SK-N-SH (cell line): ENCODE measurements at regions not wholly inside any gene's neighbourhood (a gene's known extent, or its start where the extent isn't known, plus 50 kb on each side); places are given as distances from the start of the nearest gene placed in this dataset.

Experiments
- CTCF ChIA-PET: fragments of 300-600, 350-600 bp; formaldehyde crosslinking; extraction: SDS; loops from one replicate; lab custom pipeline; 2021; lab: Yijun Ruan, JAX
- POLR2A ChIA-PET: fragments of 350-600 bp; sonication (Branson Sonifier 250); formaldehyde crosslinking; extraction: SDS; loops from one replicate; lab custom pipeline; 2020; ENCODE audit warnings: antibody characterized with exemption, inconsistent platforms; lab: Yijun Ruan, JAX
- DNase-seq: peaks from one replicate; pipeline ENCODE4 v3.0.0; 2012
- H2AFZ ChIP-seq: fragments of 200-600 bp; sonication (generic); 2 replicates; pipeline ENCODE4 v1.8.1; 2016; ENCODE audit warnings: antibody characterized with exemption, mild to moderate bottlenecking, low read depth
- H3F3A ChIP-seq: fragments of 200-600 bp; sonication (generic); replicated peaks from 2 replicates; pipeline ENCODE3; 2016; ENCODE audit warnings: antibody characterized with exemption, mild to moderate bottlenecking; ENCODE audit not compliant: insufficient read depth
- H3K27ac ChIP-seq, 2 experiments: fragments of 200-500 bp in 1 of 2; fragments of 200-600 bp in 1 of 2; sonication (Bioruptor generic) in 1 of 2; sonication (generic), shearing (Covaris generic) in 1 of 2; 2 replicates each; pipeline versions ENCODE4 v1.5.1 to v1.6.1; 2014 to 2016; ENCODE audit warnings: low read depth in 2 of 2, inconsistent platforms in 1 of 2, low read length in 1 of 2, mild to moderate bottlenecking in 1 of 2, mixed read lengths in 1 of 2
- H3K27me3 ChIP-seq: fragments of 200-600 bp; sonication (generic), shearing (Covaris generic); 2 replicates; pipeline ENCODE4 v1.6.1; 2016; ENCODE audit warnings: mixed run types; ENCODE audit not compliant: insufficient read depth
- H3K36me3 ChIP-seq, 2 experiments: fragments of 200-500 bp in 1 of 2; fragments of 200-600 bp in 1 of 2; sonication (Bioruptor generic) in 1 of 2; sonication (generic) in 1 of 2; replicated peaks in 1 of 2; 2 replicates each; pipeline versions ENCODE3 to v1.5.1; 2014 to 2016; ENCODE audit warnings: low read length in 1 of 2, mild to moderate bottlenecking in 1 of 2; ENCODE audit not compliant: insufficient read depth in 2 of 2, control insufficient read depth in 1 of 2
- H3K4me1 ChIP-seq, 2 experiments: fragments of 200-500 bp in 1 of 2; fragments of 200-600 bp in 1 of 2; sonication (Bioruptor generic) in 1 of 2; sonication (generic), shearing (Covaris generic) in 1 of 2; 2 replicates each; pipeline versions ENCODE4 v1.5.1 to v1.6.1; 2014 to 2016; ENCODE audit warnings: low read depth in 1 of 2, low read length in 1 of 2, mixed run types in 1 of 2; ENCODE audit not compliant: insufficient read depth in 2 of 2, control insufficient read depth in 1 of 2
- H3K4me2 ChIP-seq: fragments of 200-600 bp; sonication (generic), shearing (Covaris generic); 2 replicates; pipeline ENCODE4 v1.6.1; 2017; ENCODE audit warnings: mixed run types
- H3K4me3 ChIP-seq, 2 experiments: fragments of 200-500 bp in 1 of 2; fragments of 200-600 bp in 1 of 2; sonication (Bioruptor generic) in 1 of 2; sonication (generic), shearing (Covaris generic) in 1 of 2; 2 replicates each; pipeline versions ENCODE4 v1.5.1 to v1.8.1; 2014 to 2016; ENCODE audit warnings: low read depth in 2 of 2, inconsistent platforms in 1 of 2, low read length in 1 of 2, mild to moderate bottlenecking in 1 of 2, mixed read lengths in 1 of 2, moderate library complexity in 1 of 2
- H3K79me2 ChIP-seq: fragments of 200-600 bp; sonication (generic); 2 replicates; pipeline ENCODE4 v1.8.1; 2017; ENCODE audit warnings: mild to moderate bottlenecking; ENCODE audit not compliant: insufficient read depth
- H3K9ac ChIP-seq: fragments of 200-600 bp; sonication (generic); 2 replicates; pipeline ENCODE4 v1.6.1; 2017; ENCODE audit warnings: mixed run types
- H3K9me2 ChIP-seq: fragments of 200-600 bp; sonication (generic); 2 replicates; pipeline ENCODE4 v1.6.1; 2017; ENCODE audit warnings: mixed run types
- H3K9me3 ChIP-seq: fragments of 200-600 bp; sonication (generic); 2 replicates; pipeline ENCODE4 v1.6.1; 2017; ENCODE audit warnings: mixed run types, mild to moderate bottlenecking, moderate library complexity
- H4K20me1 ChIP-seq: fragments of 200-600 bp; sonication (generic); 2 replicates; pipeline ENCODE4 v1.6.1; 2017; ENCODE audit warnings: mild to moderate bottlenecking, mixed run types; ENCODE audit not compliant: insufficient read depth
- EZH2phosphoT487 ChIP-seq: fragments of 200-600 bp; sonication (generic); IDR thresholded peaks from 2 replicates; pipeline ENCODE4 v1.6.1; 2017; ENCODE audit warnings: low read depth, mixed run types, mild to moderate bottlenecking, antibody characterized with exemption, moderate library complexity, borderline replicate concordance
- FOSL2 ChIP-seq: IDR thresholded peaks from 2 replicates; pipeline ENCODE4 v1.4.0; 2012; ENCODE audit warnings: low read depth, mild to moderate bottlenecking, moderate library complexity, borderline replicate concordance
- FOXJ3 ChIP-seq: sonication (generic); formaldehyde crosslinking; IDR thresholded peaks from 2 replicates; pipeline ENCODE4 v1.5.1; 2020; ENCODE audit warnings: mild to moderate bottlenecking, missing genetic modification reagents
- JUND ChIP-seq: IDR thresholded peaks from 2 replicates; pipeline ENCODE4 v1.4.0; 2012
- MEF2A ChIP-seq: IDR thresholded peaks from 2 replicates; pipeline ENCODE4 v1.4.0; 2012; ENCODE audit warnings: low read depth, borderline replicate concordance
- NRF1 ChIP-seq: IDR thresholded peaks from 2 replicates; pipeline ENCODE4 v1.6.1; 2012; ENCODE audit warnings: low read depth, mild to moderate bottlenecking, low read length
- POLR2AphosphoS5 ChIP-seq: IDR thresholded peaks from 2 replicates; pipeline ENCODE4 v1.6.1; 2012; ENCODE audit warnings: low read depth, low read length
- RAD21 ChIP-seq: IDR thresholded peaks from 2 replicates; pipeline ENCODE4 v1.6.1; 2012; ENCODE audit warnings: mild to moderate bottlenecking, low read length
- RCOR1 ChIP-seq: fragments of 150-350 bp; IDR thresholded peaks from 2 replicates; pipeline ENCODE4 v1.6.1; 2017; ENCODE audit warnings: antibody characterized with exemption, low read length
- SIN3A ChIP-seq: IDR thresholded peaks from 2 replicates; pipeline ENCODE4 v1.6.1; 2012; ENCODE audit warnings: low read depth, mild to moderate bottlenecking, low read length, moderate library complexity, borderline replicate concordance
- SMC3 ChIP-seq: IDR thresholded peaks from 2 replicates; pipeline ENCODE4 v1.6.1; 2012; ENCODE audit warnings: low read depth, low read length, improper control_type of control experiment
- TCF12 ChIP-seq: IDR thresholded peaks from 2 replicates; pipeline ENCODE4 v1.4.0; 2012
- TEAD4 ChIP-seq: IDR thresholded peaks from 2 replicates; pipeline ENCODE4 v1.4.0; 2012; ENCODE audit warnings: mild to moderate bottlenecking, borderline replicate concordance; ENCODE audit not compliant: insufficient read depth
- YY1 ChIP-seq: IDR thresholded peaks from 2 replicates; pipeline ENCODE4 v1.4.0; 2012; ENCODE audit warnings: low read depth, mild to moderate bottlenecking
- WGBS: methylation state at CpG from one replicate; pipeline ENCODE4 v1.1.6; 2017; ENCODE audit warnings: low lambda C conversion rate; 5-methylcytosine and 5-hydroxymethylcytosine counted together
- TF ChIP-seq, protein P1 (sequence below): fragments of 200-600 bp; sonication (generic); IDR thresholded peaks from 2 replicates; pipeline ENCODE4 v1.6.1; 2017; ENCODE audit warnings: antibody characterized with exemption, mild to moderate bottlenecking, moderate library complexity
- TF ChIP-seq, protein P2 (sequence below): IDR thresholded peaks from 2 replicates; pipeline ENCODE4 v1.4.0; 2012; ENCODE audit warnings: low read depth, borderline replicate concordance
- TF ChIP-seq, protein P3 (sequence below): IDR thresholded peaks from 2 replicates; pipeline ENCODE4 v1.4.0; 2012; ENCODE audit warnings: low read depth, borderline replicate concordance

DNA sequence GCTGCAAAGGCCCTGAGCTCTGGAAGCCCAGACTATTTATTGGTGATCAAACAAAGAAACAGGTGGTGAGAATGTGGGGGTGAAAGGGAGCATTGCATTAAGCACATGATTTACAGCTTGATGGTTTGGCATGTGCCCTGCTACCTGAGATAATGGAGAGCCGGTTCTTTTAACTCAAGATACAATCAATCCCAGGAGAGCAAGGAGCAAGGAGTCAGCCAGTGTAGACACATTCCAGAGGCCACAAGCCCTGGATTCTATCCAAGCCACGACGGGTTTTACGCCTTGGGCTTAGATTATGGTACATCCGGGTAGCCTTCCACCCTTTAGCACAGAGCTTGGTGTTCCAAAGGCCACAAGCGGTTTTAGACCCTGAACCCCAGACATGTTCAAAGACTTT, 292.2 kb downstream of the CYLC2 start:
- no peaks in the 10 kb centered on the region for H4K20me1 ChIP-seq
- H3K4me1 ChIP-seq: no peaks in the 10 kb centered on the region
- H3K4me2 ChIP-seq: no peak overlapping the region
- no peak overlapping the region for H3K27ac ChIP-seq
- ChIA-PET CTCF (no interaction called here), POLR2A (no interaction called here)
- H3K9me3 ChIP-seq: 0 out of 2 replicates have a peak, but pooled peaks cover 6% of the 10 kb centered on the region
- no peak overlapping the region for H3K9ac ChIP-seq
- H3K36me3 ChIP-seq: no peaks in the 10 kb centered on the region
- 13% methylated on average over 6 of the region's 6 CpGs for WGBS
- no peak overlapping the region for H3K4me3 ChIP-seq
- H2AFZ ChIP-seq: no peak overlapping the region
- H3K79me2 ChIP-seq: no peaks in the 10 kb centered on the region
- DNase-seq: no peak
- no peak for TF ChIP-seq FOXJ3 (CRISPR knock-in tag)
- TF ChIP-seq MEF2A: no peak
- no peaks in the 10 kb centered on the region for H3K27me3 ChIP-seq
- H3F3A ChIP-seq: no peaks in the 10 kb centered on the region
- no peaks in the 10 kb centered on the region for H3K9me2 ChIP-seq

DNA sequence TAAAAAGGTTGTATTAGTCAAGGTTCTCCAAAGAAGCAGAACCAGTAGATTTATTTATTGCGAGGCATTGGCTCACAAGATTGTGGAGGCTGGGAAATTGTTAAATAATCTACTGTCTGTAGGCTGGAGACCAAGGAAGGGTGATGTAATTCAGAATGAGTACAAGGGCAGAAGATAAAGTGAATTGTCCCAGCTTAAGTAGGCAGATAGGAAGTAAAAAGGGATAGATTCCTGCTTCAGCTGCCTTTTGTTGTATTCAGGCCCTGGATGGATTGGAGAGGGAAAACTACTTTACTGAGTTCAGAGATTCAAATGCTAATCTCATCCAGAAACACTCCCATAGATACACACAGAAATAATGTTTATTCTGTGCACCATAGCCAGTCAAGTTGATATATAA, 301.1 kb downstream of the CYLC2 start:
- no peaks in the 10 kb centered on the region for H3K79me2 ChIP-seq
- TF ChIP-seq SIN3A: no peak
- no peak for TF ChIP-seq JUND
- TF ChIP-seq EZH2phosphoT487: no peak
- no peak for TF ChIP-seq TCF12
- no peak for TF ChIP-seq RAD21
- no peak for TF ChIP-seq TEAD4
- TF ChIP-seq YY1: no peak
- TF ChIP-seq MEF2A: no peak
- TF ChIP-seq POLR2AphosphoS5: no peak
- TF ChIP-seq FOSL2: no peak
- TF ChIP-seq, protein P1, sequence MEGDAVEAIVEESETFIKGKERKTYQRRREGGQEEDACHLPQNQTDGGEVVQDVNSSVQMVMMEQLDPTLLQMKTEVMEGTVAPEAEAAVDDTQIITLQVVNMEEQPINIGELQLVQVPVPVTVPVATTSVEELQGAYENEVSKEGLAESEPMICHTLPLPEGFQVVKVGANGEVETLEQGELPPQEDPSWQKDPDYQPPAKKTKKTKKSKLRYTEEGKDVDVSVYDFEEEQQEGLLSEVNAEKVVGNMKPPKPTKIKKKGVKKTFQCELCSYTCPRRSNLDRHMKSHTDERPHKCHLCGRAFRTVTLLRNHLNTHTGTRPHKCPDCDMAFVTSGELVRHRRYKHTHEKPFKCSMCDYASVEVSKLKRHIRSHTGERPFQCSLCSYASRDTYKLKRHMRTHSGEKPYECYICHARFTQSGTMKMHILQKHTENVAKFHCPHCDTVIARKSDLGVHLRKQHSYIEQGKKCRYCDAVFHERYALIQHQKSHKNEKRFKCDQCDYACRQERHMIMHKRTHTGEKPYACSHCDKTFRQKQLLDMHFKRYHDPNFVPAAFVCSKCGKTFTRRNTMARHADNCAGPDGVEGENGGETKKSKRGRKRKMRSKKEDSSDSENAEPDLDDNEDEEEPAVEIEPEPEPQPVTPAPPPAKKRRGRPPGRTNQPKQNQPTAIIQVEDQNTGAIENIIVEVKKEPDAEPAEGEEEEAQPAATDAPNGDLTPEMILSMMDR: no peak
- no peak for TF ChIP-seq NRF1
- TF ChIP-seq FOXJ3 (CRISPR knock-in tag): no peak
- TF ChIP-seq, protein P2, sequence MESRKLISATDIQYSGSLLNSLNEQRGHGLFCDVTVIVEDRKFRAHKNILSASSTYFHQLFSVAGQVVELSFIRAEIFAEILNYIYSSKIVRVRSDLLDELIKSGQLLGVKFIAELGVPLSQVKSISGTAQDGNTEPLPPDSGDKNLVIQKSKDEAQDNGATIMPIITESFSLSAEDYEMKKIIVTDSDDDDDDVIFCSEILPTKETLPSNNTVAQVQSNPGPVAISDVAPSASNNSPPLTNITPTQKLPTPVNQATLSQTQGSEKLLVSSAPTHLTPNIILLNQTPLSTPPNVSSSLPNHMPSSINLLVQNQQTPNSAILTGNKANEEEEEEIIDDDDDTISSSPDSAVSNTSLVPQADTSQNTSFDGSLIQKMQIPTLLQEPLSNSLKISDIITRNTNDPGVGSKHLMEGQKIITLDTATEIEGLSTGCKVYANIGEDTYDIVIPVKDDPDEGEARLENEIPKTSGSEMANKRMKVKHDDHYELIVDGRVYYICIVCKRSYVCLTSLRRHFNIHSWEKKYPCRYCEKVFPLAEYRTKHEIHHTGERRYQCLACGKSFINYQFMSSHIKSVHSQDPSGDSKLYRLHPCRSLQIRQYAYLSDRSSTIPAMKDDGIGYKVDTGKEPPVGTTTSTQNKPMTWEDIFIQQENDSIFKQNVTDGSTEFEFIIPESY: no peak
- TF ChIP-seq, protein P3, sequence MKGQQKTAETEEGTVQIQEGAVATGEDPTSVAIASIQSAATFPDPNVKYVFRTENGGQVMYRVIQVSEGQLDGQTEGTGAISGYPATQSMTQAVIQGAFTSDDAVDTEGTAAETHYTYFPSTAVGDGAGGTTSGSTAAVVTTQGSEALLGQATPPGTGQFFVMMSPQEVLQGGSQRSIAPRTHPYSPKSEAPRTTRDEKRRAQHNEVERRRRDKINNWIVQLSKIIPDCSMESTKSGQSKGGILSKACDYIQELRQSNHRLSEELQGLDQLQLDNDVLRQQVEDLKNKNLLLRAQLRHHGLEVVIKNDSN: no peak
- no peak for TF ChIP-seq RCOR1
- TF ChIP-seq SMC3: no peak
- POLR2A ChIA-PET: no interaction called here
- no peaks in the 10 kb centered on the region for H3K27me3 ChIP-seq
- no peaks in the 10 kb centered on the region for H4K20me1 ChIP-seq
- no peak overlapping the region for H2AFZ ChIP-seq
- CTCF ChIA-PET: no interaction called here
- no peak overlapping the region for H3K4me3 ChIP-seq
- no peak overlapping the region for H3K4me2 ChIP-seq
- H3F3A ChIP-seq: no peaks in the 10 kb centered on the region
- no peaks in the 10 kb centered on the region for H3K4me1 ChIP-seq
- H3K36me3 ChIP-seq: no peaks in the 10 kb centered on the region
- WGBS: 3% methylated on average over 1 of the region's 1 CpG
- no peak overlapping the region for H3K27ac ChIP-seq
- no peaks in the 10 kb centered on the region for H3K9me2 ChIP-seq
- H3K9me3 ChIP-seq: no peaks in the 10 kb centered on the region
- DNase-seq: no peak
- H3K9ac ChIP-seq: no peak overlapping the region
